ENCODE measurements at regions not wholly inside any gene's neighbourhood (a gene's known extent, or its start where the extent isn't known, plus 50 kb on each side); places are given as distances from the start of the nearest gene placed in this dataset.

GRCh38 chr16:62277942-62278341 lies 241.7 kb upstream of the CDH8 start:
- no peak for TF ChIP-seq CTCF (IDR thresholded peaks at IDR 0.05)
- TF ChIP-seq REST (IDR thresholded peaks at IDR 0.05; ENCODE audit: insufficient read depth in 1 of 2, low read depth in 2 of 2, low read length in 1 of 2): no peak
